RPMI7951 (cell line): ENCODE measurements at regions not wholly inside any gene's neighbourhood (a gene's known extent, or its start where the extent isn't known, plus 50 kb on each side); places are given as distances from the start of the nearest gene placed in this dataset.

Experiments
- DNase-seq: peaks from one replicate; pipeline ENCODE4 v3.0.0-alpha.2; 2012; ENCODE audit warnings: low read depth

DNA sequence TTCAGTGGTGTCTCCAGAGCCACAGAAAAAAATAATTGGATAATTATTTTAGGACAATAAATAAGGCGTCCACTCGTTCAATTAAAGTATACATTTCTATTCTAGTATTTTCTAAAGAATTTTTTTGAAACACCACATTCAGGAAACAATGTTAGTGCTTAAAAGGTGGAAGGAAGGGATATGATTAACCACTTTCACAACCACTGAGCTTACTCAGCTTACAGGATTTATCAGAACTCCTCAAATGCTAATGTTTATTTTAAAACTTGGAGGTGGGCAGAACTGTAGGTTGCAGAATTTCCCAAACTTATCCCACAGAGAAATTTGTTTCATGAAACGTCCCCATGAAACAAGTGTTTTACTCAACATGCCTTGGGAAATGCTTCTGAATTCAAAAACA is 54.3 kb upstream of the MAGEB2 start:
- no peak for DNase-seq
